HG03060 (cell line): ENCODE measurements at regions not wholly inside any gene's neighbourhood (a gene's known extent, or its start where the extent isn't known, plus 50 kb on each side); places are given as distances from the start of the nearest gene placed in this dataset.

Experiments
- ATAC-seq: cut with Tn5 transposase; IDR thresholded peaks from one replicate; pipeline ENCODE4 v1.9.1; 2021; ENCODE audit warnings: low read depth, moderate number of reproducible peaks; ENCODE audit not compliant: unreplicated experiment

- no peak for ATAC-seq
Measured at GRCh38 chr6:26195924-26196845, 109.0 kb downstream of the HFE start.

- ATAC-seq, result peak; percentile 24
Measured at GRCh38 chr6:26196846-26197635, 109.8 kb downstream of the HFE start.

DNA sequence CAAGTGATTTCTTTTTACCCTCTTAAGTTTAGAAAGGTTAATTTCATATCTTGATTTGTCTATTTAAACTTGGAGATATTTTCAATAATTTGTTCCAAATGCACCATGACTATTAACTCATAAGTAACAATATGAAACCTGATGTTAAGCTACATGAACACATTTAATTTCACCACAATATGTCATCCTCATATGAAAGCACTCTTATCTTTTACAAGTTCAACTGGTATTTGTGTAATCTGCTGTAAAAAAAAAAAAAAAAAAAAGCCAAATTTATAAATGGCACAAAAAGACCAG, 110.4 kb downstream of the HFE start:
- ATAC-seq, result no peak

DNA sequence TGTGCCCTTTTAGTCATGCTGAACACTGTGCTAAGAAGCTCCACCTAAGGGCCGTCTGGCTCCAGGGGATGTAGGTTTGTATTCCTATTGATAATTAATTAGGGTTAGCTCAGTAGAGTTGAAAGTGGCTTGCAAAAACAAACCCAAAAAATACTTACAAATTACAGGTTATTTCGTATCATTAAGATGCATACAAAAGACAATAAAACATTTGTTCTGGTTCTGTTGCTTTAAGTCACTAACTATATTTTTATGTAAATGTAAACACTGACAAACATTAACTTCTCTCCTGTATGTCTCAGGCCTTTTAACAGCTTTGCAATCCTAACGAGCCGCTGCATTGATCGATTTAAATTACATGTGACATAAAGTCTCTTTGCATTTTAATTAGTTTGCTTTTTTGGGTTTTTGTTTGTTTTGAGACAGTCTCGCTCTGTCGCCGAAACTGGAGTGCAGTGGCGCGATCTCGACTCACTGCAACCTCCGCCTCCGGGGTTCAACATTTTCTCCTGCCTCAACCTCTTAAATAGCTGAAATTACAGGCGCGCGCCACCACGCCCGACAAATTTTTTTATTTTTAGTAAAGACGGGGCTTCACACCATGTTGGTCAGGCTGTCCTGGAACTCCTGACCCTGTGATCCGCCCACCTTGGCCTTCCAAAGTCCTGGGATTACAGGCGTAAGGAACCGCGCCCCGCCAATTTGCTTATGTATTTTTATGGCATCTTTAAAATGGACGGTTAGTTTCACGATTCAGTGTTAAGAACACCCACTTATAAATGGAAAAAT, 110.9 kb downstream of the HFE start:
- ATAC-seq, result no peak

- no peak for ATAC-seq
Measured at GRCh38 chr6:26198722-26199056, 111.5 kb downstream of the HFE start.

- ATAC-seq, result peak; percentile 49
Measured at GRCh38 chr6:26199057-26199772, 112.0 kb downstream of the HFE start.

- ATAC-seq, result no peak
Measured at GRCh38 chr6:26199773-26200764, 112.8 kb downstream of the HFE start.

DNA sequence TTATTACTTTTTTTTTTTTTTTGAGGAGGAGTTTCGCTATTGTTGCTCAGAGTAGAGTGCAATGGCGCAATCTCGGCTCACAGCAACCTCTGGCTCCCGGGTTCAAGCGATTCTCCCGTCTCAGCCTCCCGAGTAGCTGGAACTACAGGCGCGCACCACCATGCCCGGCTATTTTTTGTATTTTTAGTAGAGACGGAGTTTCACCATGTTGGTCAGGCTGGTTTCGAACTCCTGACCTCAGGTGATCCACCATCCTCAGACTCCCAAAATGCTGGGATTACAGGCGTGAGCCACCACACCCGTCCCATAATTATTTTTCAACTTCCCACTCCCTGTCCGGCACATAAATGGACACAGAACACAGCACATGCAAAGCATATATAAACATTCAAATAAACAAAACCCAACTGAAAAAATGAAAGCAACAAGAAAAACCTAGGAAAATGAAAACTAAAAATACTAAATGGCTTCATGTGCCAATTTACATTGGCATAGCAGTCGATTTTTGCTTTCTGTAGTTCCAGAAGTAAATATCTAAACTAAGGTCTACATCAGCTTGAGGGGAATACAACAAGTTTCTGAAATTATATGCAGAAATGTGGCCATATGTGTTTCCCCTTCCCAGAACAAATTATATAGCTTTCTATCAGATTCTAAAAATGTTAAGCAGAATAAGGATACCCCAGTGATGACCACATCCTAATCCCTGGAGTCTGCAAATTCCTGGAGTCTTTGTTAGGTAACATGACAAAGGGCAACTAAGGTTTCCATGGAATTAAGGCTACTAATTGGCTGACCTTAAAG, 113.9 kb downstream of the HFE start:
- no peak for ATAC-seq

DNA sequence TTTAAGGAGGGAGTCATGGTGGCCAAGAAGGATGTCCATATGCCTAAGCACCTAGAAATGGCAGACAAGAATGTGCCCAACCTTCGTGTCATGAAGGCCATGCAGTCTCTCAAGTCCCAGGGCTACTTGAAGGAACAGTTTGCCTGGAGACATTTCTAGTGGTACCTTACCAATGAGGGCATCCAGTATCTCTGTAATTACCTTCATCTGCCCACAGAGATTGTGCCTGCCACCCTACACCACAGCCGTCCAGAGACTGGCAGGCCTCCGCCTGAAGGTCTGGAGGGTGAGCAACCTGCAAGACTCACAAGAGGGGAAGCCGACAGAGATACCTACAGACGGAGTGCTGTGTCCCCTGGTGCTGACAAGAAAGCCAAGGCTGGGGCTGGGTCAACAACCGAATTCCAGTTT, 115.0 kb downstream of the HFE start:
- ATAC-seq, result no peak

- no peak for ATAC-seq
Measured at GRCh38 chr6:26202811-26203583, 115.8 kb downstream of the HFE start.

DNA sequence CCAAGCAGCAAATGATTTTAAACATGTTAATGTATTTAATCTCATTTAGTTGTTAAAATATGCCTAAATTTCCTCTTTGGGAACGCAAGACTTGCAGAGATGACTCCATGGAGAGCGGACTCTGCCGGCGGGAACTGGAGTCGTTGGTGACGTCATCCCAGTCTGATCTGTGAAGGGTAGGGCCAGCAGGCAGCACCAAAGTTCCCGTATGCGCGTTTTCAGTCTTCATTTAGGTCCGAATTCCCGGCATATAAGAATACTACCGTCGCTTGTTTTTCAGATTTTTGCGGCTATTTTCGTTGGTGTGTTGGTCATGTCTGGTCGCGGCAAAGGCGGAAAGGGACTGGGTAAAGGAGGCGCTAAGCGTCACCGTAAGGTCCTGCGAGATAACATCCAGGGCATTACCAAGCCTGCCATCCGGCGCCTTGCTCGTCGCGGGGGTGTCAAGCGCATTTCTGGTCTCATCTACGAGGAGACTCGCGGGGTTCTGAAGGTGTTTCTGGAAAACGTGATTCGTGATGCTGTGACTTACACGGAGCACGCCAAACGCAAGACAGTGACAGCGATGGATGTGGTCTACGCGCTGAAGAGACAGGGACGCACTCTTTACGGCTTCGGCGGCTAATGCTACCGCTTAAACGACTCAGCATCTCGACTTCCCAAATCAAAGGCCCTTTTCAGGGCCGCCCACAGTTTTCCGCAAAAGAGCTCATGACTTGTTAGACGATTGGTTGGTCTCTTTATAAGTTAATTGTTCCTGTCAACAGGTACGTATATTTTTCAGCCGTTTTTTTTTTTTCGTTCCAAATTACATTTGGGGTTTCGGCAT, 117.3 kb downstream of the HFE start:
- peak; percentile 27 for ATAC-seq

- ATAC-seq, result peak; percentile 24
Measured at GRCh38 chr6:26205161-26205624, 118.0 kb downstream of the HFE start.

DNA sequence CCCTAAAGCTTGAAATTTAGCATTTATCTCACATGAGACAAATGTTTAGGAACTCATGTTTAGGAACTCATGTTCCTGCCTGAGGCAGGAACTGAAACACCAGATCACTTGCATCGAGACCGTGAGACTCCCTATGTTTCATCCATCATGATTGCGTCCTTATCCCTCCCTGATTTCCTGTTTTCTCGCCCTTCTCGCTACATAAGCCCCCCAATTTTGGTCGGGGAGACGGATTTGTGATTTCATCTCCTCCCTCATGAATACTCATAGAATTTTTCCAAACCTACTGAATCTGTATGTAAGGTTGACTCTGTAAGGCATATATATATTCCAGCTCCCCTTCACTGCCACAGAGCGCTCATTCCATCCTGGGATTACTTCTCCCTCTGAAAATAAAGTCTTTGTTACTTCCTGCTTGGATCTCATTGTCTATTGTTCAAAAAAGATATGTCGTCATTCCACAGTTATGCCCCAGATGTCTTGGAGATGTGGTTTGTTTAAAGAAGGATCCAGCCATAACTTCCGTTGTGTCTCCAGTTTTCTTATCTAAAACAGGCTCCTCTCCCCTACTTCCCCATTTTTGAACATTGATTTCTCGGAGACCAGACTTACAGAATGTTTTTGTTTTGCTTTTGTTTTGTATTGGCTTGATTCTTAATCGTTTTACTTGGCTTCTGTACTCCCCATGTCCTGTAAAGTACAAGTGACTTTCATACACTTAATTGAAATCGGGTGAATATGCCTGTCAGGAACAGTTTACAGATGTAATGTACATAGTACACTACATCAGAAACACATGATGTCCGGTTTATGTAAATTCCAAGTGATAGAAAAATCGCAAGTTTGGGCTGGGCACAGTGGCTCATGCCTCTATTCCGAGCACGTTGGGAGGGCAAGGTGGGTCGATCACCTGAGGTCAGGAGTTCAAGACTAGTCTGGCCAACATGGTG, 118.7 kb downstream of the HFE start:
- ATAC-seq, result no peak

DNA sequence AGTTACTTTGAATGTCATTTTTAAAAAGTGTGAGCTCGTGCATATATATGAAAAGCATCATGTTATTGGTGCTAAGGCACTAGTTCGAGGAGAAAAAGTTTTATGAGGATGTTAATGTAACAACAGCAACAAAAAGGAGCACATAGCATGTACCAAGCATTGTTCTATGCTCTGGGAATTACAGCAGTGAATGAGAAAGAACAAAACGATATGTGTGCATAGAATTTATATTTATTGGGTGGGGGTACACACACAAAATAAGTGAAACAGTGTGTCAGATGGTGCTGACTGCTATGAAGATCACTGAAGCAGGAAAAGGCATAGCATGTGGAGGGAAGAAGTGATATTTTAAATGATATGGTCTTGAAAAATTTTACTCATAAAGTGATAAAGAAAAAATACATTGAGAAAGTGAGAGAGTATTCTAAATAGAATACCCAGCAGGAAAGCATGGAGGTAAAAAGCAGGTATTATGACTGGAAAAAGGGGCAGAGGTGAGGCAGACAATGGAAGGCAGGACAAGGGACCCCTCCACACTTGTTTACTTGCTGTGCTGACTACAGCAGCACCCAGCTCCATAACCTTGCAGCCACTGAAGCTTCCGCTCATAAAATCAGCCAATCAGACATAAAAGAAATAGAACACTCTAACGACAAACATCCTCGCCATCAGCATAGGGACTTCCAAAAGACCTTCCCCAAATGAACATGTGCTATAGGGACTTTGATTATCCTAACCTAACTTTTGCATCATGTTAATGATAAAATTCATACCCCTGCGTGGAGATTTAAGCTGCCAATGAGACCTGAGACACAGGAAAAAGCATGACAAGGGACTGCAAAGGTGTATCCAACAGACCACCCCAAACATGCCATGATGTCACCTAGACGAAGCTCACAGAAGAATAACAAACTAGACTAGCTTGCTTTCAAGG, 119.9 kb downstream of the HFE start:
- ATAC-seq, result no peak

DNA sequence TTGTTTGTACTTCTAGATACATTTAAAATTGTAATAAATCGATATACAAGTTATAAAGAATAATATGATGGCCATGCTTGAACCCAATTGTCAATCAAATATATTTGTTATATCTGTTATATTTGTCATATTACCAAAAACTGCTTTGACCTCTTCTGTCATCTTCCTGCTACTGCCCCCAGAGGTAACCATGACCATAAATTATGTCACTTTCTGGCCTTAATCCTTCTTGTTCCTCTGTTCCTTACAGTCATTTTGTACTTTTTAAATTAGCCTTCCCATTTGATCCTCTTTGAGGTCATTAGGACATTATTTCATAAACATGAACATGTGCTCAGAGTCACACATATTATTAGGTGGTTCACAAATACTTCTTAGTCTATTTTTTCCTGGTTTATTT, 124.7 kb downstream of the HFE start:
- ATAC-seq, result no peak
